ENCODE measurements at regions not wholly inside any gene's neighbourhood (a gene's known extent, or its start where the extent isn't known, plus 50 kb on each side); places are given as distances from the start of the nearest gene placed in this dataset.

DNA sequence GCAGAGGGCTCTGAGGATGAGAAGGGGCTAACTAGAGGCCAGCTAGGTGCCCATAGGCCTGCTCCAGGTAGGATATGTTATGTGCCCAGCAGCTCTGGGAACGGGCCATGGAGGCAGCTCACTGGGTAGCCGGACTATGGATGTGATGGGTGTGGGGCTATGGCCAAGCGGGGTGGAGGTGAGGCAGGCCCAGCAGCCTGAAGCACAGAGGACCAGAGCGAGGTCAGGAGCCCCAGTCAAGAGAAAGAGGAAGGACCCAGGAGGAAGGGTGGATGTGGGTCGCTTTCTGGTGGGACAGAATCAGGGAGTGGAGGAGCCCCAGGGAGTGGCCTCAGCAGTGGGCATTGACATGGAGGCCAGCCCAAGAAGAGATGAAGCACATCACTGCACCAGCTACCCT lies 117.9 kb upstream of the MLN start:
- DNase-seq, result no peak

- no peak for DNase-seq
Measured at GRCh38 chr6:33918175-33918695, 114.4 kb upstream of the MLN start.

DNA sequence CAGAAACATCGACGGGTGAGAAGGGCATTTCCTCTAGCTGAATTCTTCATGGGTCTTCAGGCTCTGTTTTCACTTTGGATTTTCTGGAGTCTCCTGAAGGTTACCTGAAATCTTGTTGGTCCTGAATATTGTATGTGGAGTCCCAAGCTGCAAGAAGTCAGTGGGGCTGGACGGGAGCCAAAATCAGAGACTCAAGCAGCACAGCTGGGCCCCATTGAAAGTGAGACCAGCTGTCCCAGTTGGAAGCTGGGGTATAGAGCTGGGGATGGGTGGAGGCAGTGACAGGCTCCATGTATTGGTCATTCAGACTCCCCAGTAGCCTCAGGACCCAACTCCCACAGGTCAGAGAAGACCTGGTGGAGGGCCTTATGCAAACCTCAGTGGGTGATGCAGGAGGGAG lies 111.3 kb upstream of the MLN start:
- DNase-seq, result no peak

- DNase-seq, result peak in 2 of 5 donors; percentile 40 to 63
Measured at GRCh38 chr6:33914645-33915044, 110.8 kb upstream of the MLN start.

GRCh38 chr6:33912195-33912594 lies 108.4 kb upstream of the MLN start:
- no peak for DNase-seq

GRCh38 chr6:33911488-33911887 lies 107.7 kb upstream of the MLN start:
- DNase-seq, result no peak

- DNase-seq, result no peak
Measured at GRCh38 chr6:33910594-33910993, 106.8 kb upstream of the MLN start.

DNA sequence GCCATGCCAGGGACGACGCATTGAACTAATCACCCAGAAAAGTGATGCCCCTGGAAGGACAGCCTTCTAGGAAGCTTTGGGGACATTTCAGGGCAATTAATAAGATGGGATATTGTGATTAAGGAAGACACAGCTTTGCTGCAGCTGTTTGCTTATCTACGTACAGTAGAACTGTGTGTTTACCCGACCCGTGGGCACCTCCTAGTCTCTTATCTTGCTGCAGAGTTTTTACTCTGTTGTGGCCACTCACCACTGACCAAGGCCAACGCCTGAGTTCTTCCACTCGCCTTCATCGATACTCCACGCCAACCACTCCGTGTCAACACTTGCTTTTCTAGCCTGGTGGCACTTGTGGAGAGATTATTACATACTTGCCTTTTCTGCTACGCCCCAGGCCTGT lies 105.9 kb upstream of the MLN start:
- no peak for DNase-seq

DNA sequence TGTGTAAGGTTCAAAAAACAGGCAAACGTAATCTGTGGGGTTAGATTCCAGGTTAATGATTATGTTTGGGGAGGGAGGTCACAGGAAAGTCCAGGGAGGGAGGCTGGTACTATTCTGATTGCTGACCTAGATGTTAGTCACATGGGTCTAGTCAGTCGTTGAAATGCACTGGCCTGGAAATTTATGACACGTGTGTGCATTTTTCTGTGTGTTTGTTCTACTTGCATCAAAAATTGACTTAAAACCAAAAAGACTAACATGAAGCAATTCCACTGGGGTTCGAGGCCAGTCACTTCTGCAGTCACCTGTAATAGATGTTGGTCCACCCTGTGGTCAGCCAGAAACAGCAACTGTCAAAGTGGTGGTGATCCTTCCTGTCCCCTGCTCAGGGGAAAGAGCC lies 104.2 kb upstream of the MLN start:
- DNase-seq, result no peak

DNA sequence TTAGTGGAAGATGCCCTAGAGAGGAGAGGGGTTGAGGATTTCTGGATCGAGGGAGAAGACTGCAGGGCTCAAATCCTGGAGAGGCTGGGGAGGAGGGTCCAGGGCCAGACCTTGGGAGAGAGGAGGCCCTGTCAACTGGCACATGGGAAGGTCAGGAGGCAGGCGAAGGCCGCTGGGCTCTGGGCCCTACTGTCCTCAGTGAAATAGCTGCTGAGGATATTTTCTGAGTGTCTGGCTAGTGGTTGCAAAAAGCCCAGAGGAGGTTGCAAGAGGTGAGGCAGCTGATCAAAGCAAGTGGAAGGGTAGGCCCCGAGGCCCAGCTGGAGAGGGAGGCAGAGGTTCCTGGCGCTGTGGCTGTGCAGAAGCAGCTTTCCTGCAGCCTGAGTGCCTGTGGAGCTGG lies 103.4 kb upstream of the MLN start:
- no peak for DNase-seq

GRCh38 chr6:33906439-33906838 lies 102.6 kb upstream of the MLN start:
- DNase-seq, result no peak

DNA sequence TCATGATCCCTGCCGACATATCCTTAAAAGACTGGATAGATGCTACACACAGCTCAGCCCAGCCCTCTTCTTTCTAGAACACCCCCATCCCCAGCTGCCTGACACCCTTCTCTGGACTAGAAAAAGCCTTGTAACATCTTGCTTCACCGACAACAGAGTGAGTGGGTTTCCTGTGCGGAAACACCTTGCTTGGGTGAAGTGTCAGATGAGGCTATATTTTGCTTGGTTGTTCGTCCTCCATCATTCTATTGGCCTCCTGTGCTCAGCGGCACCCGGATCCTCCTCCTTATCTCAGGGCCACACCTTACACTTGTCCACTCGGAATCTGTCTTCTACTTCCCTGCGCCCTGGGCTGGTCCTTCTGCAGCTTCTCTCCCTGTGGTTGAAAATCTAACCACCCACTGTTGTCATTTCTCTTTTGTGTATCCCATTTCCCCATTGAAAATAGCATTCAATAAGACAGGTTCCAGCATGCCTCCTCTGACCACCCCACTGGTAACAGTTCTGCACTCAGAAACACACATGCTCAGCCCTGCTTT lies 101.3 kb upstream of the MLN start:
- peak in 4 of 5 donors; percentile 20 to 88 (median 36) for DNase-seq

DNA sequence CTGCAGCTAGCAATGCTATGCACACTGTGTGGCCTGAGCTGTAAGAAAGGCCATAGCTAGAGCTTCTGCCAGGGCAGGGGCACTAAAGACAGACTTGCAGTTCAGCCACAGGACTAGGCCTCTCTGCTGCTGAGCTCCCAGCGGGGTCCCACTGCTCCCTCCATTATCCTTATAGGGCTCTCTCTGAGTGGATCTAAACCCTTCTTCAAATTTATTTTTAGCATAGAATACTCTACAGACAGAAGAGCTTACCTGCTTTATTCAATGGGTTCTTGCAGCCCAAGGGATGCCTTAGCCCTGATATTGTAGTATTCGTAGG lies 100.9 kb upstream of the MLN start:
- DNase-seq, result no peak

GRCh38 chr6:33904050-33904746 lies 100.4 kb upstream of the MLN start:
- DNase-seq, result peak in 4 of 5 donors; percentile 38 to 99 (median 44)

DNA sequence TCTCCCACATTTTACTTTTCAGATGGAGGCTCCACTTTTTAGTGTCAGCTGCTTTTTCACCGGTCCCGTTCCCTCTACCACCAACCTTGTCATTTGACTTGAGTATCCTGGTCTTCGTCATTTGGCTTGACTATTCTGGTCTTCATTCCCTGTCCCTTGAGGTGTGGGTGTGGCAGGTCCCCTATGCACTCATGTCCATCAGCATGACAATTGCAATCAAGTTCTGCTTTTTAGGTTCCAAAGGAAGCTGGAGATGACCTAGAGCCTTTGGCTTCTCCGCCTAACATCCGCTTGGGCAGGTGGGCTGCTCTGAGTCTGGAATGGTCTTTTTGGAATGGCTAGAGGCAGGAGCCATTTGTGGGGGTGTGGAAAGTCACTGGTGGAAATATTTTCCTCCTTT lies 99.8 kb upstream of the MLN start:
- no peak for DNase-seq

GRCh38 chr6:33902457-33902853 lies 98.7 kb upstream of the MLN start:
- no peak for DNase-seq

GRCh38 chr6:33901822-33902456 lies 98.1 kb upstream of the MLN start:
- no peak for DNase-seq

GRCh38 chr6:33898771-33899170 lies 95.0 kb upstream of the MLN start:
- no peak for DNase-seq

DNA sequence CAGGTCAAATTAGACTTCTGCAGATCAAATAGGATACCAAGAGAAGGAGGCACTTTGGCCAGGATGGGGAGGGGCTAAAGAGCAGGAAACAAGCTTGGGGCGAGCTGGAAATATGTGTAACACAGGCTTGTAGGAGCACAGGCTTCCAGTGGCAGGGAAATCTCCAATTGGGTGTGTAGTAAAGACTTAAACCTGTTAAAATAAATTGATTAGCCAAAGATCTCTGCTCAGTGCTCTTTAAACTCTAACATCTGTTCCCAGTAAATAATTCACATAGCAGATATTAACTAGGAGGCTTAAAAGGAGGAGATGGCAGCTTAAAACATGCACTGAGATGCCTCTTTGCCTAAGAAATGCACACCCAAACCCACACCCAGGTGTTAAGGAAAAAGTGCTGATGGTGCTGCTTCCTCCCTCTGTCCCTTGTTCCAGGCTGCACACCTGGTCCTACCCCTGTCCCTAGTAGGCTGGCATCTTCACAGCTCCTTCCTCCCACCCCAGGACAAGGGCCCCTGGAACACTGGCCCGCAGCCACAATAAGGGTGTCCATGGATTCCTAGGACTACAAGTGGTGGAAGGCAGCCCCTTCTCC lies 93.5 kb upstream of the MLN start:
- no peak for DNase-seq

DNA sequence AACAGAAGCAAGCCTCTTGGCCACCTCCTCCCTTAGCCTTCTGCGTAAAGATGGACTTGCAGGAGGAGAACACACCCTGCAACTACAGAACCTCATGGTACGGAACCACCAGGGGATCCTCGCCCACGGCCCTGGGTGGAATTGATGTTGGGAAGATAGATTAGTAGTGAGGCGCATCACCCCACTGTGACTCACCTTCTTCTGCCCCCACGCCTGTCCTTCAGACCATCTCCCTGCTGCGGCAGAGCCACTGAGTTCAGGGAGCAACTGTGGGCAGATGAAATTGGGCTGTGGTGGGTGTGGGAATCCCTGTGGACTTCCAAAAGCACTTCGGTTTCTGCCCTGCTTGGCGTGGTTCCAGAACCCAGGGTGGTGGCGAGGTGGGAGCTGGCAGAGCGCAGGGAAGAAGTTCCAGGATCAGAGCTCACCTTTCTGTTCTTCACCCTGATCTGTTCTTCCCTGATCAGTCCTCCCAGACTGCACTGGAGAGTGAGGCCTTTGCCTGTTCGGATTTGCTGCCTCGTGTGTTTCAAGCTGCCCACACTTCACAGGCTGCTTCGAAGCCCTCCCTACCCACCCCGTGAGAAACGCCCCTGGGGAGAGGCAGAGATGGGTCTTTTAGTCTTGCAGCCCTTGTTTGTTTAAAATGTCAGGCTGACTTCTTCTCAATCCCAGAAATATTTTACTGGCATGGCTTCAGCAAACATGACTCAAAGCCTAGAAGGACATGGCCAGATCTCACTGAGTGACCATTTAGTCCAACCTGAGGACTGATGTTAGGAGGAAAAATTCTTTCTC lies 92.8 kb upstream of the MLN start:
- DNase-seq, result no peak

DNA sequence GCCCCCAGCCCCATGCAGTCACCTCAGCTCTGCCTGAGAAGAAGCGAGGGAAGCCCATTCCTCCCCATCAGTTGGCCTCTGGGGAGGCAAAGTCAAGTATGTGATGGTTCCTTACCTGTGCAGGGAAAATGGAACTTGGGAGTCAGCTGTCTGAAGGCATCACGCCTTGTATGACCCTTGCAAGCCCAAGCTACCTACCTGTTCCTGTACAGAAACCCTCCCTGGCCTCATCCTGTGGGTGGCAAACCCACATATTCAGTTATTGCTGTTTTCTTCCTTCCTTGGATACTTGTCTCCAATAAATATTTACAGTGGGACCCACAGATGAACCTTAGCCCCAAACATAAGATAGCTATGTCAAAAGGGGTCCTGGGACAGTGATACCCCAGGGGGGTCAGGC lies 92.2 kb upstream of the MLN start:
- DNase-seq, result no peak

GRCh38 chr6:33895296-33895695 lies 91.5 kb upstream of the MLN start:
- peak in 1 of 5 donors; percentile 71 for DNase-seq

GRCh38 chr6:33894438-33894837 lies 90.6 kb upstream of the MLN start:
- DNase-seq, result no peak
